Pancreas (tissue), 10 donors: ENCODE measurements at regions not wholly inside any gene's neighbourhood (a gene's known extent, or its start where the extent isn't known, plus 50 kb on each side); places are given as distances from the start of the nearest gene placed in this dataset.

Experiments
- ATAC-seq, 4 donors: fragments of 200-7000 bp; cut with Tn5 transposase; one replicate each; pipeline versions ENCODE4 v1.8.0 to v1.9.1; 2020; ENCODE audit warnings: mild to moderate bottlenecking in 4 of 4, moderate library complexity in 4 of 4
- DNase-seq, 6 donors: peaks; one replicate each; pipeline ENCODE4 v3.0.0-alpha.2; 2020
- FAIRE-seq: peaks from 2 replicates; lab custom pipeline; 2012; peaks lifted over from hg19 to GRCh38; lab: Jason Lieb, UNC
- H3K27ac ChIP-seq, 4 donors: fragments of 200-600 bp; sonication (generic); 1 replicate in 3 of 4; 2 replicates in 1 of 4; pipeline versions ENCODE4 v1.5.0 to v1.8.0; 2020
- H3K27me3 ChIP-seq, 4 donors: fragments of 200-600 bp; one replicate each; pipeline ENCODE4 v1.8.0; 2021
- H3K36me3 ChIP-seq, 3 donors: fragments of 200-600 bp; sonication (generic) in 1 of 3; one replicate each; pipeline versions ENCODE4 v1.5.0 to v1.8.0; 2020 to 2021
- H3K4me1 ChIP-seq, 3 donors: fragments of 200-600 bp; one replicate each; pipeline ENCODE4 v1.8.0; 2021
- H3K4me3 ChIP-seq, 4 donors: fragments of 200-600 bp; sonication (generic) in 2 of 4; one replicate each; pipeline versions ENCODE4 v1.5.0 to v1.8.0; 2020 to 2021
- H3K9me3 ChIP-seq, 4 donors: fragments of 200-600 bp; one replicate each; pipeline ENCODE4 v1.8.0; 2021
- CTCF ChIP-seq, 4 donors: fragments of 200-600 bp; sonication (generic) in 3 of 4; IDR thresholded peaks; one replicate each; pipeline versions ENCODE4 v1.5.0 to v1.8.0; 2021; ENCODE audit warnings: antibody characterized with exemption in 4 of 4
- WGBS, 2 donors: extraction: QIAGEN DNeasy Blood & Tissue Kit; methylation state at CpG; one replicate each; pipeline ENCODE4 v1.1.7; 2013; 5-methylcytosine and 5-hydroxymethylcytosine counted together
- intact Hi-C, 3 donors: fragments of 100-400 bp; cut with DNase I; formaldehyde crosslinking; loops; one replicate each; pipeline versions ENCODE4 v1.11.1 to v1.14.2; 2022
- donor health status: healthy with polysubstance abuse.
- donor health status: DM: no; HTN: no; CAD: no; lungs with moderate emphysema.
- donor health status: DM: no; HTN: no; CAD: no.
- donor health status: control.
- donor health status: control.
- donor health status: Bipolar disorder and iron deficiency.
- donor health status: DM: yes; HTN: yes; CAD: no.
- donor health status: DM: no; HTN: no; CAD: no.
- donor health status: DM: no; HTN: no; CAD: no.
- donor health status: DM: yes; HTN: yes; CAD: no.

- intact Hi-C loops, result no loop called here
- DNase-seq (peak; percentile 71 to 93 (median 90)), FAIRE-seq (peak; percentile 41), ATAC-seq (peak; percentile 91 to 94 (median 92))
- Histone ChIP-seq H3K9me3 (no peaks in the 10 kb centered on the region), H3K4me1 (peaks cover 32 to 52% (median 36%) of the 10 kb centered on the region in 3 donors), H3K36me3 (no peaks in the 10 kb centered on the region), H3K27me3 (no peaks in the 10 kb centered on the region), H3K27ac (peak overlapping the region; percentile 38 to 92 (median 74)), H3K4me3 (no peak overlapping the region)
- TF ChIP-seq CTCF (IDR thresholded peaks at IDR 0.05), result no peak
- WGBS, 2 donors, result 16 to 22% methylated on average over 2 of the region's 2 CpGs
Measured at GRCh38 chr1:39128959-39129358, 75.5 kb upstream of the MACF1 start.

GRCh38 chr1:39129514-39129913, 75.0 kb upstream of the MACF1 start:
- H3K4me1 ChIP-seq, result peaks cover 32 to 52% (median 36%) of the 10 kb centered on the region in 3 donors
- no peaks in the 10 kb centered on the region for H3K9me3 ChIP-seq
- TF ChIP-seq CTCF (IDR thresholded peaks at IDR 0.05), result no peak
- intact Hi-C loops, result no loop called here
- DNase-seq, result no peak
- H3K36me3 ChIP-seq, result no peaks in the 10 kb centered on the region
- H3K27ac ChIP-seq, result peak overlapping the region; percentile 38 to 92 (median 74)
- peak in 3 of 4 donors; percentile 4 to 54 (median 29) for ATAC-seq
- FAIRE-seq, result no peak
- H3K4me3 ChIP-seq, result no peak overlapping the region
- no peaks in the 10 kb centered on the region for H3K27me3 ChIP-seq

GRCh38 chr1:39130325-39130724, 74.2 kb upstream of the MACF1 start:
- TF ChIP-seq CTCF (IDR thresholded peaks at IDR 0.05), result no peak
- H3K27me3 ChIP-seq, result no peaks in the 10 kb centered on the region
- H3K27ac ChIP-seq, result peak overlapping the region in 2 of 4 donors; percentile 86 to 92
- WGBS, 2 donors, result 70 to 81% methylated on average over 1 of the region's 1 CpG
- DNase-seq (no peak), FAIRE-seq (no peak), ATAC-seq (no peak)
- peaks cover 32 to 47% (median 36%) of the 10 kb centered on the region in 3 donors for H3K4me1 ChIP-seq
- H3K36me3 ChIP-seq, result no peaks in the 10 kb centered on the region
- H3K9me3 ChIP-seq, result no peaks in the 10 kb centered on the region
- intact Hi-C loops, result no loop called here
- no peak overlapping the region for H3K4me3 ChIP-seq

- DNase-seq (no peak), FAIRE-seq (no peak), ATAC-seq (no peak)
- intact Hi-C loops, result no loop called here
- no peak overlapping the region for H3K4me3 ChIP-seq
- 81 to 87% methylated on average over 2 of the region's 2 CpGs for WGBS, 2 donors
- H3K36me3 ChIP-seq, result no peaks in the 10 kb centered on the region
- no peaks in the 10 kb centered on the region for H3K27me3 ChIP-seq
- TF ChIP-seq CTCF (IDR thresholded peaks at IDR 0.05), result no peak
- H3K9me3 ChIP-seq, result no peaks in the 10 kb centered on the region
- H3K27ac ChIP-seq, result peak overlapping the region in 2 of 4 donors; percentile 71 to 82
- peaks cover 31 to 43% (median 31%) of the 10 kb centered on the region in 3 donors for H3K4me1 ChIP-seq
Measured at GRCh38 chr1:39131940-39132339, 72.6 kb upstream of the MACF1 start.

- WGBS, 2 donors, result 57 to 60% methylated on average over 9 of the region's 9 CpGs
- DNase-seq, result peak in 5 of 6 donors; percentile 29 to 62 (median 43)
- no peak for TF ChIP-seq CTCF (IDR thresholded peaks at IDR 0.05)
- peak in 3 of 4 donors; percentile 54 to 61 (median 59) for ATAC-seq
- H3K27me3 ChIP-seq, result no peaks in the 10 kb centered on the region
- peaks cover 23 to 35% (median 24%) of the 10 kb centered on the region in 3 donors for H3K4me1 ChIP-seq
- H3K27ac ChIP-seq, result peak overlapping the region in 3 of 4 donors; percentile 50 to 82 (median 71)
- no peaks in the 10 kb centered on the region for H3K9me3 ChIP-seq
- H3K4me3 ChIP-seq, result no peak overlapping the region
- intact Hi-C loops, result no loop called here
- FAIRE-seq, result no peak
- no peaks in the 10 kb centered on the region for H3K36me3 ChIP-seq
Measured at GRCh38 chr1:39132505-39133339, 71.8 kb upstream of the MACF1 start.
